Esophagus squamous epithelium (tissue), 5 donors: ENCODE measurements at regions not wholly inside any gene's neighbourhood (a gene's known extent, or its start where the extent isn't known, plus 50 kb on each side); places are given as distances from the start of the nearest gene placed in this dataset.

Experiments
- DNase-seq: peaks from one replicate; lab custom pipeline; 2025; lab: John Stamatoyannopoulos, UW
- H3K27ac ChIP-seq, 4 donors: fragments of 200-600 bp; sonication (generic); one replicate each; pipeline ENCODE4 v1.5.1; 2016 to 2019; ENCODE audit warnings: mild to moderate bottlenecking in 1 of 4
- H3K27me3 ChIP-seq, 4 donors: fragments of 200-600 bp; sonication (generic); 1 replicate in 3 of 4; 2 replicates in 1 of 4; pipeline versions ENCODE4 v1.5.1 to v1.6.0; 2017 to 2021; ENCODE audit warnings: antibody characterized with exemption in 1 of 4
- H3K36me3 ChIP-seq, 3 donors: fragments of 200-600 bp; sonication (generic); one replicate each; pipeline ENCODE4 v1.5.1; 2016 to 2019
- H3K4me1 ChIP-seq, 3 donors: fragments of 200-600 bp; sonication (generic); one replicate each; pipeline ENCODE4 v1.5.1; 2017 to 2019
- H3K4me3 ChIP-seq, 4 donors: fragments of 200-600 bp; sonication (generic); 1 replicate in 3 of 4; 2 replicates in 1 of 4; pipeline ENCODE4 v1.5.1; 2016 to 2019; ENCODE audit warnings: mild to moderate bottlenecking in 2 of 4, moderate library complexity in 1 of 4
- H3K9me3 ChIP-seq, 3 donors: fragments of 200-600 bp; sonication (generic); one replicate each; pipeline ENCODE4 v1.5.1; 2016 to 2019
- CTCF ChIP-seq, 6 experiments: fragments of 450-650 bp in 4 of 6; fragments of 200-600 bp in 2 of 6; sonication (generic) in 2 of 6; IDR thresholded peaks; one replicate each; pipeline ENCODE4 v1.5.1; 2016 to 2019; ENCODE audit warnings: antibody characterized with exemption in 6 of 6, mild to moderate bottlenecking in 4 of 6, moderate library complexity in 4 of 6
- POLR2A ChIP-seq, 4 donors: fragments of 450-650 bp; IDR thresholded peaks; one replicate each; pipeline ENCODE4 v1.6.1; 2017; ENCODE audit warnings: antibody characterized with exemption in 4 of 4, mild to moderate bottlenecking in 4 of 4, moderate library complexity in 3 of 4
- WGBS, 2 donors: methylation state at CpG; one replicate each; pipeline ENCODE4 v1.1.5; 2018; 5-methylcytosine and 5-hydroxymethylcytosine counted together
- intact Hi-C: fragments of 100-400 bp; cut with DNase I; formaldehyde crosslinking; loops from one replicate; pipeline ENCODE4 v1.15.0; 2022
- donor health status: DM: yes; HTN: yes; CAD: no.

GRCh38 chr1:194256010-194256409 lies 1069.6 kb upstream of the B3GALT2 start:
- no peaks in the 10 kb centered on the region for H3K4me1 ChIP-seq
- no peaks in the 10 kb centered on the region for H3K9me3 ChIP-seq
- 51 to 52% methylated on average over 2 of the region's 2 CpGs for WGBS, 2 donors
- H3K36me3 ChIP-seq = no peaks in the 10 kb centered on the region
- intact Hi-C loops = no loop called here
- no peak for TF ChIP-seq CTCF (IDR thresholded peaks at IDR 0.05)
- H3K27ac ChIP-seq = no peak overlapping the region
- no peaks in the 10 kb centered on the region for H3K27me3 ChIP-seq
- DNase-seq = no peak
- no peak overlapping the region for H3K4me3 ChIP-seq

- WGBS, 2 donors = 30 to 42% methylated on average over 1 of the region's 1 CpG
- Histone ChIP-seq H3K4me3 (no peak overlapping the region), H3K4me1 (no peaks in the 10 kb centered on the region), H3K9me3 (no peaks in the 10 kb centered on the region), H3K36me3 (no peaks in the 10 kb centered on the region), H3K27me3 (no peaks in the 10 kb centered on the region), H3K27ac (no peak overlapping the region)
- intact Hi-C loops = no loop called here
- TF ChIP-seq POLR2A (IDR thresholded peaks at IDR 0.05) (no peak), CTCF (IDR thresholded peaks at IDR 0.05) (no peak)
- DNase-seq = no peak
Measured at GRCh38 chr1:194252199-194252598, 1065.8 kb upstream of the B3GALT2 start.

- no peak overlapping the region for H3K27ac ChIP-seq
- DNase-seq = no peak
- no peaks in the 10 kb centered on the region for H3K36me3 ChIP-seq
- no peaks in the 10 kb centered on the region for H3K27me3 ChIP-seq
- no peak for TF ChIP-seq CTCF (IDR thresholded peaks at IDR 0.05)
- TF ChIP-seq POLR2A (IDR thresholded peaks at IDR 0.05) = no peak
- no peaks in the 10 kb centered on the region for H3K9me3 ChIP-seq
- 32 to 40% methylated on average over 1 of the region's 1 CpG for WGBS, 2 donors
- intact Hi-C loops = no loop called here
- no peaks in the 10 kb centered on the region for H3K4me1 ChIP-seq
- no peak overlapping the region for H3K4me3 ChIP-seq
Measured at GRCh38 chr1:194241215-194241614, 1054.8 kb upstream of the B3GALT2 start.

GRCh38 chr1:194233069-194233468 lies 1046.7 kb upstream of the B3GALT2 start:
- Histone ChIP-seq H3K27me3 (no peaks in the 10 kb centered on the region), H3K36me3 (no peaks in the 10 kb centered on the region), H3K27ac (no peak overlapping the region), H3K9me3 (no peaks in the 10 kb centered on the region), H3K4me3 (no peak overlapping the region), H3K4me1 (no peaks in the 10 kb centered on the region)
- no peak for DNase-seq
- TF ChIP-seq CTCF (IDR thresholded peaks at IDR 0.05) (no peak), POLR2A (IDR thresholded peaks at IDR 0.05) (no peak)
- intact Hi-C loops = no loop called here
- 35% methylated on average over 2 of the region's 2 CpGs for WGBS, 2 donors

GRCh38 chr1:194230351-194231144 lies 1044.1 kb upstream of the B3GALT2 start:
- Histone ChIP-seq H3K27ac (no peak overlapping the region), H3K4me1 (no peaks in the 10 kb centered on the region), H3K4me3 (no peak overlapping the region), H3K27me3 (no peaks in the 10 kb centered on the region), H3K9me3 (no peaks in the 10 kb centered on the region), H3K36me3 (no peaks in the 10 kb centered on the region)
- DNase-seq = no peak
- 59 to 60% methylated on average over 1 to 2 of the region's 4 CpGs for WGBS, 2 donors
- TF ChIP-seq POLR2A (IDR thresholded peaks at IDR 0.05) (no peak), CTCF (IDR thresholded peaks at IDR 0.05) (no peak)
- intact Hi-C loops = no loop called here
